Glutamatergic neuron (in vitro differentiated cells): ENCODE measurements at regions not wholly inside any gene's neighbourhood (a gene's known extent, or its start where the extent isn't known, plus 50 kb on each side); places are given as distances from the start of the nearest gene placed in this dataset.

Experiments used
- DNase-seq: peaks from one replicate; pipeline ENCODE4 v3.0.0; 2022
- H3K27ac Mint-ChIP-seq: one replicate; pipeline ENCODE4 v1.8.0; 2020; ENCODE audit warnings: mild to moderate bottlenecking, mixed read lengths, inconsistent platforms; ENCODE audit not compliant: unreplicated experiment
- H3K27me3 Mint-ChIP-seq: one replicate; pipeline ENCODE4 v1.8.0; 2020; ENCODE audit warnings: mild to moderate bottlenecking, moderate library complexity, mixed read lengths, inconsistent platforms; ENCODE audit not compliant: unreplicated experiment
- H3K36me3 Mint-ChIP-seq: one replicate; pipeline ENCODE4 v1.8.0; 2020; ENCODE audit warnings: mild to moderate bottlenecking, mixed read lengths, inconsistent platforms; ENCODE audit not compliant: unreplicated experiment
- H3K4me1 Mint-ChIP-seq: one replicate; pipeline ENCODE4 v1.8.0; 2020; ENCODE audit warnings: mild to moderate bottlenecking, low read depth, mixed read lengths, inconsistent platforms; ENCODE audit not compliant: unreplicated experiment
- H3K4me3 Mint-ChIP-seq: one replicate; pipeline ENCODE4 v1.8.0; 2020; ENCODE audit warnings: mild to moderate bottlenecking, mixed read lengths, inconsistent platforms; ENCODE audit not compliant: unreplicated experiment
- H3K9me3 Mint-ChIP-seq: one replicate; pipeline ENCODE4 v1.8.0; 2020; ENCODE audit warnings: mild to moderate bottlenecking, moderate library complexity, mixed read lengths, inconsistent platforms; ENCODE audit not compliant: unreplicated experiment
- TF ChIP-seq, protein P1 (sequence below): fragments of 200-600 bp; sonication (generic); IDR thresholded peaks from one replicate; pipeline ENCODE4 v1.5.0; 2021; ENCODE audit not compliant: partially characterized antibody, unreplicated experiment

DNA sequence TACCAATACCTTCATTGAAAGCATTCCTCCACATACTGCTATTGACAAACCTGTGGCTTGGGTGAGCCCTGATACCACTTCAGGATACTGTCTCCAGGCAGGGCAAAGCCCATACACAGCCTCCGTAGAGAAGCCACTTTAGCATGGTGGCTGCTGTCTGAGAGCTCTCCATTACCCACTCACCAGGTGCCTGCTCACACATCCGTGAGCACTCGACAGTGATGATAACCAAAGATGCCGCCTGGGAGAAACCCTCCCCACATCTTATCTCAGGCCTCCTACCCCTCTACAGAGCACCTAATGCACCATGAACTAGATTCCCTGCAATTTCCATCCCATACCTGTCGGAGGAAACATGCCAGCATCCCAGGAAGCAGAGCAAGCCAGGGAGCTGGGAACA, 57.6 kb upstream of the KLHL29 start:
- TF ChIP-seq, protein P1, sequence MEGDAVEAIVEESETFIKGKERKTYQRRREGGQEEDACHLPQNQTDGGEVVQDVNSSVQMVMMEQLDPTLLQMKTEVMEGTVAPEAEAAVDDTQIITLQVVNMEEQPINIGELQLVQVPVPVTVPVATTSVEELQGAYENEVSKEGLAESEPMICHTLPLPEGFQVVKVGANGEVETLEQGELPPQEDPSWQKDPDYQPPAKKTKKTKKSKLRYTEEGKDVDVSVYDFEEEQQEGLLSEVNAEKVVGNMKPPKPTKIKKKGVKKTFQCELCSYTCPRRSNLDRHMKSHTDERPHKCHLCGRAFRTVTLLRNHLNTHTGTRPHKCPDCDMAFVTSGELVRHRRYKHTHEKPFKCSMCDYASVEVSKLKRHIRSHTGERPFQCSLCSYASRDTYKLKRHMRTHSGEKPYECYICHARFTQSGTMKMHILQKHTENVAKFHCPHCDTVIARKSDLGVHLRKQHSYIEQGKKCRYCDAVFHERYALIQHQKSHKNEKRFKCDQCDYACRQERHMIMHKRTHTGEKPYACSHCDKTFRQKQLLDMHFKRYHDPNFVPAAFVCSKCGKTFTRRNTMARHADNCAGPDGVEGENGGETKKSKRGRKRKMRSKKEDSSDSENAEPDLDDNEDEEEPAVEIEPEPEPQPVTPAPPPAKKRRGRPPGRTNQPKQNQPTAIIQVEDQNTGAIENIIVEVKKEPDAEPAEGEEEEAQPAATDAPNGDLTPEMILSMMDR: no peak
- Mint-ChIP-seq H3K4me3 (no peak overlapping the region), H3K36me3 (no peaks in the 10 kb centered on the region), H3K4me1 (peaks cover 2% of the 10 kb centered on the region), H3K27ac (no peak overlapping the region), H3K9me3 (no peaks in the 10 kb centered on the region), H3K27me3 (peaks cover 1% of the 10 kb centered on the region)
- DNase-seq: no peak

DNA sequence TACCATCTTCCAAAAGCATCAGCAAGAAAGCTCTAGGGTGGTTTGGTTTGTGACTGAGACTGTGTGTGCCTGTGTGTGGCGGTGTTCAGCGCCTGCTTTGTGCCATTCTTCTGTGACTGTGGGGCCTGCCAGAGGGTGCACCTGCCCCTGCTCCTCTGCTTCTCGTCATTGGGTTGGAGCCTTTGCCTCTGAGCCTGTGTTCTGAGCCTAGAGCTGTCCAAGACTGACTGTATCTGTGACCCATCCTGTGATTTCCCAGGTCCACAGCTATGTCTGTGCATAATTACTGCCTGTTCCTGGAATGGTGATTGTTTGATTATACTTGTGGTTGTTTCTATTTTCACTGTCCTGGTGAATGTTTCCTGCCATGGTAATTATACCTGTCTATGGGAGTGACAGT, 57.1 kb upstream of the KLHL29 start:
- no peaks in the 10 kb centered on the region for H3K9me3 Mint-ChIP-seq
- H3K36me3 Mint-ChIP-seq: no peaks in the 10 kb centered on the region
- DNase-seq: no peak

DNA sequence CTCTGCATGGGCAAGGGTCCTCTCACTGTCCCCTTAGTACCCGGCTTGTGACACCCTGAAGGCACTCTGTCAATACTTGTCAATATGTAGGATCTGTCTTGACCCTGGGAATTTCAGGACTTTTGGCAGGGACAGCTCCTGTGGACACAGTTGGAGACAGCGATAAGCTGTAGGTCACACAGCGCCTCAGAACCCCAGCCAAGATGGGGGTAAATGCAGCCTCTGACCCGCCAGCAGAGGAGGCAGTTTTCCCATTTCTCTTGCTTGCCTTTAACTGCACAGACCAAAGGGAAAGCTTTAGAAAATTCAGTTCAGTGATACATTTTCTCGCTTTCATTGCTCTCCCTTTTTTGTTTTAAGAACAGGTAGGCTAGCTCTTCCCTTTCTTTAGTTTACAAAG, 54.8 kb upstream of the KLHL29 start:
- TF ChIP-seq, protein P1: no peak
- no peaks in the 10 kb centered on the region for H3K36me3 Mint-ChIP-seq
- H3K27me3 Mint-ChIP-seq: peaks cover 3% of the 10 kb centered on the region
- H3K4me3 Mint-ChIP-seq: no peak overlapping the region
- peaks cover 2% of the 10 kb centered on the region for H3K4me1 Mint-ChIP-seq
- no peaks in the 10 kb centered on the region for H3K9me3 Mint-ChIP-seq
- no peak for DNase-seq
- no peak overlapping the region for H3K27ac Mint-ChIP-seq

More for the DNA sequence above, 57.1 kb upstream of the KLHL29 start:
- Mint-ChIP-seq H3K4me1 (peaks cover 2% of the 10 kb centered on the region), H3K4me3 (no peak overlapping the region), H3K27ac (no peak overlapping the region), H3K27me3 (peaks cover 1% of the 10 kb centered on the region)
- TF ChIP-seq, protein P1: no peak
